SK-N-SH (cell line): ENCODE measurements at regions not wholly inside any gene's neighbourhood (a gene's known extent, or its start where the extent isn't known, plus 50 kb on each side); places are given as distances from the start of the nearest gene placed in this dataset.

Experiments used
- small RNA-seq, 7 experiments: library from RNA; depleted of rRNA; stranded (forward); fragments of <200 nt; gene quantifications; one replicate each; pipeline ENCODE3, GENCODE V24; 2012

Small RNA genes lying in the stretch of these regions (small RNA-seq; reads per million reads assigned to genes)
- gene MIR5197 (0 reads per million in 7 experiments), gene RNU7-156P (0 reads per million in 7 experiments)
